Stomach (tissue), 8 donors: ENCODE measurements at regions not wholly inside any gene's neighbourhood (a gene's known extent, or its start where the extent isn't known, plus 50 kb on each side); places are given as distances from the start of the nearest gene placed in this dataset.

Source experiments
- DNase-seq, 2 donors: peaks; one replicate each; pipeline versions ENCODE4 v3.0.0 to v3.0.0-alpha.2; 2013 to 2019
- H3K27ac ChIP-seq, 5 donors: fragments of 200-600 bp in 4 of 5; sonication (generic) in 4 of 5; one replicate each; pipeline ENCODE4 v1.5.1; 2013 to 2019; ENCODE audit warnings: mild to moderate bottlenecking in 1 of 5, moderate library complexity in 1 of 5
- H3K27me3 ChIP-seq, 3 donors: fragments of 200-600 bp; sonication (generic); one replicate each; pipeline ENCODE4 v1.5.1; 2017 to 2019; ENCODE audit warnings: mixed run types in 1 of 3
- H3K36me3 ChIP-seq, 4 donors: fragments of 200-600 bp; sonication (generic); 1 replicate in 3 of 4; 2 replicates in 1 of 4; pipeline ENCODE4 v1.5.1; 2016 to 2019
- H3K4me1 ChIP-seq, 4 donors: fragments of 200-600 bp; sonication (generic); one replicate each; pipeline ENCODE4 v1.5.1; 2016 to 2019
- H3K4me3 ChIP-seq, 4 donors: fragments of 200-600 bp; sonication (generic) in 3 of 4; one replicate each; pipeline ENCODE4 v1.5.1; 2016 to 2019; ENCODE audit warnings: mild to moderate bottlenecking in 1 of 4
- H3K9me3 ChIP-seq, 4 donors: fragments of 200-600 bp; sonication (generic); one replicate each; pipeline ENCODE4 v1.5.1; 2016 to 2019
- EP300 ChIP-seq: sonication (generic); formaldehyde crosslinking; IDR thresholded peaks from one replicate; pipeline ENCODE4 v1.6.1; 2017; ENCODE audit warnings: antibody characterized with exemption
- POLR2A ChIP-seq, 4 donors: fragments of 450-650 bp; IDR thresholded peaks; one replicate each; pipeline ENCODE4 v1.6.1; 2016; ENCODE audit warnings: antibody characterized with exemption in 4 of 4, control low read depth in 2 of 4, mild to moderate bottlenecking in 1 of 4, moderate library complexity in 1 of 4
- POLR2AphosphoS5 ChIP-seq, 3 donors: sonication (generic); formaldehyde crosslinking; IDR thresholded peaks; one replicate each; pipeline ENCODE4 v1.6.1; 2016; ENCODE audit warnings: antibody characterized with exemption in 3 of 3
- WGBS, 5 donors: extraction: QIAGEN DNeasy Blood & Tissue Kit in 3 of 5; methylation state at CpG; one replicate each; pipeline versions ENCODE4 v1.1.5 to v1.1.7; 2013 to 2018; 5-methylcytosine and 5-hydroxymethylcytosine counted together
- intact Hi-C: fragments of 100-400 bp; cut with DNase I; formaldehyde crosslinking; loops from one replicate; pipeline ENCODE4 v1.15.1; 2023; ENCODE audit warnings: low total_unique reads
- TF ChIP-seq, protein P1 (sequence below), 7 experiments: fragments of 450-650 bp in 4 of 7; fragments of 200-600 bp in 3 of 7; sonication (generic) in 3 of 7; IDR thresholded peaks; one replicate each; pipeline ENCODE4 v1.5.1; 2016 to 2019; ENCODE audit warnings: antibody characterized with exemption in 7 of 7, control low read depth in 2 of 7, mild to moderate bottlenecking in 1 of 7
- donor health status: healthy with polysubstance abuse.
- donor health status: Bipolar disorder and iron deficiency.
- donor health status: healthy.

DNA sequence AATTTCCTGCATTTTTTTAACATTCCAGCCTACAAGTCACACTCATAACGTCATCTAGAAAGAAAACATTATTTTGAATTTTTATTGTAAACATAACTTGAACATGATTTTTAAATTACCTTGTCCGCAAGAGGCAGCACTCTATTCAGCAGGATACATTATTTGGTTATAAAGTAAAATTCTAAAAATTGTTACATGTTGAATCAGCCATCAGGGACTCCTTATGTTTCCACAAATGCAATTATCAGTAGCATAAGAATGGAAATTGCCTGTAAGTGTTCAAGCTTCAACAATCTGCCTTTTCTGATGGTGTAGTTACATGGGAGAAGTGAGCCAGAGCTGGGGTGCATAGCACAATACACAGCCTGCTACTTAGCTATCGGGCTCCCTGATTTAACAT lies 97.5 kb downstream of the ZNF365 start:
- Histone ChIP-seq H3K4me3 (no peak overlapping the region), H3K9me3 (no peaks in the 10 kb centered on the region), H3K36me3 (no peaks in the 10 kb centered on the region), H3K27ac (no peak overlapping the region), H3K4me1 (no peaks in the 10 kb centered on the region), H3K27me3 (no peaks in the 10 kb centered on the region)
- DNase-seq, result no peak
- TF ChIP-seq, protein P1, sequence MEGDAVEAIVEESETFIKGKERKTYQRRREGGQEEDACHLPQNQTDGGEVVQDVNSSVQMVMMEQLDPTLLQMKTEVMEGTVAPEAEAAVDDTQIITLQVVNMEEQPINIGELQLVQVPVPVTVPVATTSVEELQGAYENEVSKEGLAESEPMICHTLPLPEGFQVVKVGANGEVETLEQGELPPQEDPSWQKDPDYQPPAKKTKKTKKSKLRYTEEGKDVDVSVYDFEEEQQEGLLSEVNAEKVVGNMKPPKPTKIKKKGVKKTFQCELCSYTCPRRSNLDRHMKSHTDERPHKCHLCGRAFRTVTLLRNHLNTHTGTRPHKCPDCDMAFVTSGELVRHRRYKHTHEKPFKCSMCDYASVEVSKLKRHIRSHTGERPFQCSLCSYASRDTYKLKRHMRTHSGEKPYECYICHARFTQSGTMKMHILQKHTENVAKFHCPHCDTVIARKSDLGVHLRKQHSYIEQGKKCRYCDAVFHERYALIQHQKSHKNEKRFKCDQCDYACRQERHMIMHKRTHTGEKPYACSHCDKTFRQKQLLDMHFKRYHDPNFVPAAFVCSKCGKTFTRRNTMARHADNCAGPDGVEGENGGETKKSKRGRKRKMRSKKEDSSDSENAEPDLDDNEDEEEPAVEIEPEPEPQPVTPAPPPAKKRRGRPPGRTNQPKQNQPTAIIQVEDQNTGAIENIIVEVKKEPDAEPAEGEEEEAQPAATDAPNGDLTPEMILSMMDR (IDR thresholded peaks at IDR 0.05), result no peak
- TF ChIP-seq POLR2AphosphoS5 (IDR thresholded peaks at IDR 0.05) (no peak), EP300 (no peak), POLR2A (IDR thresholded peaks at IDR 0.05) (no peak)
- intact Hi-C loops, result no loop called here
- WGBS, 5 donors, result 79 to 92% (median 86%) methylated on average over 3 of the region's 3 CpGs

DNA sequence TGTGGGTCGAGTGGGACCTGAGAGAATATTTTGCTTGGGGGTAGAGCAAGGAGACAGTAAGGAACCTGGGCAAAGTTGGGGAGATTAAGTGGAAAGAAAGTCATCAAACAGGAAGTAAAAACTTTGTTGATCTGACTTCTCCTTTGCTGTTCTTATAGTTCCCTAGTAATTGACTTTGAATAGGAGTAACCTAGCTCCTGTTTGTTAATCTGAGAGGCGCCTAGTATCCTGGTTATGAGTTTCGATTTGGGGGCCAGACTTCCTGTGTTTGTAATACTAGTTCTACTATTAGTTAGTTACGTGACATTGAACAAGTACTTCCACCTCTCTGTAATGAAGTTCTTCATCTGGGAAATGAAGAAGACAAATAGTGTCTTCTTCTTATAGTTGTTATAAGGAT lies 99.1 kb downstream of the ZNF365 start:
- no peak overlapping the region for H3K27ac ChIP-seq
- 69 to 83% (median 81%) methylated on average over 4 of the region's 4 CpGs for WGBS, 5 donors
- TF ChIP-seq POLR2A (IDR thresholded peaks at IDR 0.05) (no peak), POLR2AphosphoS5 (IDR thresholded peaks at IDR 0.05) (no peak), EP300 (no peak)
- TF ChIP-seq, protein P1 (IDR thresholded peaks at IDR 0.05), result no peak
- no peaks in the 10 kb centered on the region for H3K4me1 ChIP-seq
- no peaks in the 10 kb centered on the region for H3K9me3 ChIP-seq
- H3K27me3 ChIP-seq, result no peaks in the 10 kb centered on the region
- H3K36me3 ChIP-seq, result no peaks in the 10 kb centered on the region
- intact Hi-C loops, result no loop called here
- DNase-seq, result no peak
- no peak overlapping the region for H3K4me3 ChIP-seq

- TF ChIP-seq POLR2AphosphoS5 (IDR thresholded peaks at IDR 0.05) (no peak), POLR2A (IDR thresholded peaks at IDR 0.05) (no peak), EP300 (no peak)
- TF ChIP-seq, protein P1 (IDR thresholded peaks at IDR 0.05), result no peak
- no peak for DNase-seq
- no peaks in the 10 kb centered on the region for H3K36me3 ChIP-seq
- intact Hi-C loops, result no loop called here
- no peaks in the 10 kb centered on the region for H3K9me3 ChIP-seq
- H3K27ac ChIP-seq, result no peak overlapping the region
- no peaks in the 10 kb centered on the region for H3K4me1 ChIP-seq
- H3K4me3 ChIP-seq, result no peak overlapping the region
- WGBS, 5 donors, result 73 to 85% (median 78%) methylated on average over 6 of the region's 6 CpGs
- H3K27me3 ChIP-seq, result no peaks in the 10 kb centered on the region
Observed at GRCh38 chr10:62475551-62475950, 101.4 kb downstream of the ZNF365 start.

- H3K4me3 ChIP-seq, result no peak overlapping the region
- no peaks in the 10 kb centered on the region for H3K9me3 ChIP-seq
- 82 to 92% (median 85%) methylated on average over 4 of the region's 4 CpGs for WGBS, 5 donors
- intact Hi-C loops, result no loop called here
- H3K27ac ChIP-seq, result no peak overlapping the region
- TF ChIP-seq, protein P1 (IDR thresholded peaks at IDR 0.05), result no peak
- no peak for TF ChIP-seq POLR2AphosphoS5 (IDR thresholded peaks at IDR 0.05)
- TF ChIP-seq POLR2A (IDR thresholded peaks at IDR 0.05), result no peak
- no peak for TF ChIP-seq EP300
- no peaks in the 10 kb centered on the region for H3K27me3 ChIP-seq
- no peaks in the 10 kb centered on the region for H3K36me3 ChIP-seq
- no peaks in the 10 kb centered on the region for H3K4me1 ChIP-seq
- no peak for DNase-seq
Observed at GRCh38 chr10:62479523-62479922, 105.4 kb downstream of the ZNF365 start.
